ENCODE measurements at regions not wholly inside any gene's neighbourhood (a gene's known extent, or its start where the extent isn't known, plus 50 kb on each side); places are given as distances from the start of the nearest gene placed in this dataset.

- DNase-seq (ENCODE audit: low read depth in 4 of 4, low spot score in 3 of 4) = no peak
Observed at GRCh38 chr16:65944361-65944760, 422.1 kb upstream of the CDH5 start.

- DNase-seq (ENCODE audit: low read depth in 4 of 4, low spot score in 3 of 4) = no peak
Observed at GRCh38 chr16:65940711-65941110, 425.8 kb upstream of the CDH5 start.

- no peak for DNase-seq (ENCODE audit: low read depth in 4 of 4, low spot score in 3 of 4)
Observed at GRCh38 chr16:65938083-65938482, 428.4 kb upstream of the CDH5 start.

DNA sequence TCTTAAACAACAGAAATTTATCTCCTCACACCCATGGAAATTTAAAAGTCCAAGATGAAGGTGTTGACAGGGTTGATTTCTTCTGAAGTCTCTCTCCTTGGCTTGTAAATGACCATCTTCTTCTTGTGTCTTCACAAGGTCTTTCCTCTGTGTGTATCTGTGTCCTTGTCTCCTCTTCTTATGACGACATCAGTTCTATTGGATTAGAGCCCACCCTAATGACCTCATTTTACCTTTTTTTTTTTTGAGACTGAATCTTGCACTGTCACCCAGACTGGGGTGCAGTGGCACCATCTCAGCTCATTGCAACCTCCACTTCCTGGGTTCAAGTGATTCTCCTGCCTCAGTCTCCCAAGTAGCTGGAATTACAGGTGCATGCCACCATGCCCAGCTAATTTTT is 429.0 kb upstream of the CDH5 start:
- no peak for DNase-seq (ENCODE audit: low read depth in 4 of 4, low spot score in 3 of 4)

DNA sequence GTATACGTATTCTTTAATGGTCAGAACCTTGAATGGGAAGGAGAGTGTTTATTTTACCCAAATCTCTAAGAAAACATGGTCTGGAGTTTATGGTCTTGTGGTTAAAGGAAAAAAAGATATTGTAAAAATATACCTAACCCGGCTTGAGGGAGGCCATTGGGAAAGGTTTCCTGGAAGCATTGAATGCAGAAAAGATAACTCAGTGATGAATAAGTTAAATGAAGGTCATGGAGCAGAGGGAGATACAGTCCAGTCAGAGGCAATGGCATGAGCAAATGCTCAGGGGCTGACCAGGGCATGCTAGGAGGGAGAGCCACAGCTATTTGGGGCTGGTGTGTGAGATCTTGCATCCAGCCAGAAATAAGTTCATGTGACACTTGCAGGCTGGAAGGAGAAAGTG is 430.4 kb upstream of the CDH5 start:
- DNase-seq (ENCODE audit: low read depth in 4 of 4, low spot score in 3 of 4) = no peak

DNA sequence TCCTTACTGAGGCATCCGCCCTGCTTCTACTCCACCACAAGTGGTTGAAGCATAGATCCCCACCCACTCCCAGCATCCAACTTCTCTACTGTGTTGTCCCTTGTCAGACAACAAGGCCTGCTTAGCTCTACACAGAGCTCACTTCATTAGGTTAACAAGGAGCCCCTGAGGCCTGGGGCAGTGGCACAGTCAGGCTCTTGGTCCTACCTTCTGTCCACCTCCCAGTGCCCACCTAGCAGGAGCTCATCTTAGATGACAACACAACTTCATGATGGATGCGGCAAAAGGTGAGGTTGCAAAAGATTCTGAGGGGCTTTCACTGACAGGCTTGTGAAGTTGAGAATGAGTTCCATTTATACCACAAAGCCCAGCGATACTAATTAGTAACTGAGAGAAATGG is 432.0 kb upstream of the CDH5 start:
- no peak for DNase-seq (ENCODE audit: low read depth in 4 of 4, low spot score in 3 of 4)

GRCh38 chr16:65933703-65934102 is 432.8 kb upstream of the CDH5 start:
- no peak for DNase-seq (ENCODE audit: low read depth in 4 of 4, low spot score in 3 of 4)

DNA sequence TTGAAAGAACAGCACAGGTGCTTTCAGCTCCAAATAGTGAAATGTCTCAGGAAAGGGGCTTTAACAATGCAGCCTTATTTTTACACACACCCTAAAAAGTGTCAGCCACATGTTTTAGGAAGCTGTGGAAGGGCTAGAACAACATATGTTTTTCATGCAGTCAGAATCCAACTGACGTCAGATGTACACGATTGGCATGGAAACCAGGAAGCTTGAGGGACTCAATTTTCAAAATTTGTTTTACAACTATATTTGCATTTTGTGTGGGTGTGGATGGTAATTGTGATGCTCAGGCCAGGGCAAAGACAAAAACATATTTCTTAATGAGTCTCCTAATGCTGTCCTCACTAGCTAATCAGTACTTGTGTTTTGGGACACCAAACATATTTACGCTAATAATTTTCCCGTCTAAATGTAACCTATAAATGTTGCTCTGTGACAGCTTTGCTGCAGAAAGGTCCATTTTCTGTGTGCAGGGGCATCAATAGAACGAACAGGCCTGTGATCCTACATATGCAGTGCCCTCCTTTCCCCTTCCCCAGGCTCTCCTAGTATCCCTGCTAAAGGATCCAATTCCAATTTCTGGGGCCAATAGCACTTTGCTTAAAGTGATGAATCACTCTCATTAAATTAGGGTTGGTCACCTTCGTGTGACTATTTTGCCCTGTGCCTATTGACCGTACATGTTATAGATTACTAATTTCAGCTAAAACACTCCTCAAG is 434.0 kb upstream of the CDH5 start:
- no peak for DNase-seq (ENCODE audit: low read depth in 4 of 4, low spot score in 3 of 4)

DNA sequence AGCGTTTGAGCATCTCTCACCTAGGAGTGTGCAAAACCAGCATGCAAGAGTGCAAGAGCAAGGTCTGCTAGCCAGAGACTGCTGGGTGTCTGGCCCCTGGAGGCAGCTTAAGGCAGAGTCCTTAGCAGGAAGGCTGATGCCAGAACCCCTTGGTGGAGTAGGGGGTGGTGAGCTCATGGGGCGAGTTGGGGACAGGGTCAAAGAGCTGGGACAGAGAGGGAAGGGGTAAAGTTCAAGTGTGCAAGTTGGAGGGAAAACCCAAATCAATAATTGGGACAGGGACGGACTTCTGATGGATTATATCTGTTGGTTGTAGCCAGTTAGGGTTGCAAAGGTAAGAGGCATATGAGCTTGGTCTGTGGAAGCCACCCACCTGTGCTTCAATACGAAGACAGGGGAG is 443.6 kb upstream of the CDH5 start:
- no peak for DNase-seq (ENCODE audit: low read depth in 4 of 4, low spot score in 3 of 4)

GRCh38 chr16:65919986-65920376 is 446.5 kb upstream of the CDH5 start:
- no peak for DNase-seq (ENCODE audit: low read depth in 4 of 4, low spot score in 3 of 4)

DNA sequence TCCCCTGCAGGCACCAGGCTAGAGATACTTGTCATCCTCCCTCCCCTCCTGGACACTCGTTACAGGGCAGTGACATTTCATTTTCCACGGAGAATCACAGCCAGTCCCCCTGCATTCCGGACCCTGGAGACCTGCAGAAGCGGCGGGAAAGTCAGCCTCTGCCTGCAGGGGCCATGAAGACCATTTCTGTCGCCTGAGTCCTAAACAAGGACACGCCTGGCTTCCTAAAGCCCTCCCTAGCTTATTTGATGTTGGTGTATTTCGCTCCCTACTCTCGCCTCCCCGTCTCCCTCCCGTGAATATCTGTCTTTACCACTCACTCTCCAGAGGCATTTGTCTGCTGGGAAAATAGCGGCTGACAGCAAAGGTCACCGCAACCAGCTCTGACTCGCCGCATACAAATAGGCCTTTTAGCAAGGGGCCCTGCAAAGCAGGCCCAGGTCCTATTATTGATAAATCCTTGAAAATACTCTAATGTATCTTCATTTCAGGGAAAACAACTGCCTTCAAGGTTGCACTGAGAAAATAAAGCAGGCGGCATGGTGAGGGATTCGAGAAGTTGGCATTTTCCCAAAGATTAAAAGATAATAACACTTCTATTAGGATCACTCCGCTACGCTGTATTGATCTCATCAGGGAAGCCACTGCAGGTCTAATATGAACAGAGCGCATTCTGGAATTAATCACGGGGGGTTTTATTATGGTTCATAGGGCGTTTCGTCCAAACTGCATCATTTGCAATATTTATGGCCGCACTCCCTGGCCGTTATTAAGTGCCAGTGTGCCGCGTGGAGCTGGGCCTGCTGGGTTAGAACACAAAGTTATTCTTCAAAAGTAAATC is 447.1 kb upstream of the CDH5 start:
- no peak for DNase-seq (ENCODE audit: low read depth in 4 of 4, low spot score in 3 of 4)

- DNase-seq (ENCODE audit: low read depth in 4 of 4, low spot score in 3 of 4) = no peak
Observed at GRCh38 chr16:65917466-65917865, 449.0 kb upstream of the CDH5 start.

DNA sequence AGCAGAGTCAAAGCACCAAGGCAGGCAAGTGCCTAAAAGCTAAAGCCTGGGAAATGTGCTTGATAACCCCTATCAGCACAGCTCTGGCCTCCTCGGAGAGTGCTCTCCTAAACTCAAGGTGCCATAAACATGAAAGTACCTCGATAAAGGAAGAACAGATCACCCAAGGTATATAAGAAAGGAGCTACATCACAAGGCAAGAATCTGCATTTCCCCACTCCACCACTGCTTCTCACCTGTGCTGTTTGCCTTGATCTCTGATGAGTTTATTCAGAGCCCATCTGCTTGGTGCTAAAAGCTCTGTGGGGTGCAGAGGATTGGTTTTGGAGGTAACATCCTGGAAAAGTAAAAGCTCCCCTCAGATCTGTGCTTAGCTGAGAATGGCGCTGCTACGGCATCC is 449.5 kb upstream of the CDH5 start:
- no peak for DNase-seq (ENCODE audit: low read depth in 4 of 4, low spot score in 3 of 4)

GRCh38 chr16:65910291-65910690 is 456.2 kb upstream of the CDH5 start:
- no peak for DNase-seq (ENCODE audit: low read depth in 4 of 4, low spot score in 3 of 4)

GRCh38 chr16:65909310-65910050 is 457.0 kb upstream of the CDH5 start:
- no peak for DNase-seq (ENCODE audit: low read depth in 4 of 4, low spot score in 3 of 4)

DNA sequence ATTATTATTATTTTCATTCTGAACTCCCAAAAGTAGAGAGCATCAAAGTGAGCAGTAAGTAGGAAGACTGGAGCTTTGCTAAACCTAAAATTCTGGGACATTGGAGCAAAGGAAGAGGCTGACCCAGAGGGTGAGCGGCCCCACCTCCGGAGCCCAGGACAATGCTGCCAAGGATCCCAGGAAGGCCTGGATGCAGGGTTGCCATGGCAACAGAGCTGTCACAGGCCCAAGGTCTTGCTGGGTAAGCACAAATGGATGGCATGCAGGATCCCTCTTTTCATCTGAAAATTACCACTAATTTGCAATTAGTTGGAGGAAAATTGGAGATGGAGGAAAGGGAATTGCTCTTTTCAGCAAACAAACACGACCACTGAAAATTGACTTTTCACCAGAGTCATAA is 457.9 kb upstream of the CDH5 start:
- DNase-seq (ENCODE audit: low read depth in 4 of 4, low spot score in 3 of 4) = no peak

- DNase-seq (ENCODE audit: low read depth in 4 of 4, low spot score in 3 of 4) = no peak
Observed at GRCh38 chr16:65905331-65905730, 461.2 kb upstream of the CDH5 start.

- no peak for DNase-seq (ENCODE audit: low read depth in 4 of 4, low spot score in 3 of 4)
Observed at GRCh38 chr16:65896448-65897153, 469.9 kb upstream of the CDH5 start.

GRCh38 chr16:65895906-65896305 is 470.6 kb upstream of the CDH5 start:
- no peak for DNase-seq (ENCODE audit: low read depth in 4 of 4, low spot score in 3 of 4)

GRCh38 chr16:65895486-65895885 is 471.0 kb upstream of the CDH5 start:
- no peak for DNase-seq (ENCODE audit: low read depth in 4 of 4, low spot score in 3 of 4)

DNA sequence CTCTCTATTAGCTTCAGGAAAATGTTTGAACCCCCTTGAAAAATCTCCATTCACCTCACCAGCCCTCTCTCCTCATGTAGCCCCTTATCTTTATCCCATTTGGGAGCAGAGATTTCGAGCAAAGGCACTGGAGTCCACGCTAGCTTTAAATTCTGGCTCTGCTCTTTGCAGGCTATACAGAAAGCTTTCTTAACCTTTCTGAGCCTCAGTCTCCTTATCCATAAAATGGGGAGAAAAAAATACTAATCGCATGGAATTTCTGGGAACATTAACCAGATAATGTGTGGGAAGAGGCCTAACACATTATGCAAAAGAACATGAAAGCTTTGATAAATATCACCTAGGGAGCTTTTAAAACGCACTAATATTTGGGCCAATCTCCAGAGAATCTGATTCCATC is 476.3 kb upstream of the CDH5 start:
- DNase-seq (ENCODE audit: low read depth in 4 of 4, low spot score in 3 of 4) = no peak
